GM18507 (cell line): ENCODE measurements at regions not wholly inside any gene's neighbourhood (a gene's known extent, or its start where the extent isn't known, plus 50 kb on each side); places are given as distances from the start of the nearest gene placed in this dataset.
A peak's percentile ranks its signal among the peaks of the same experiment; 100 is the strongest.

Experiments
- DNase-seq: peaks from one replicate; pipeline ENCODE4 v3.0.0; 2011; ENCODE audit warnings: low read depth; ENCODE audit not compliant: insufficient read length; ENCODE audit errors: extremely low spot score
- FAIRE-seq: peaks from 2 replicates; lab custom pipeline; 2011; peaks lifted over from hg19 to GRCh38; lab: Jason Lieb, UNC

GRCh38 chr15:62547584-62547983 lies 382.5 kb upstream of the C2CD4B start:
- FAIRE-seq (no peak), DNase-seq (no peak)

DNA sequence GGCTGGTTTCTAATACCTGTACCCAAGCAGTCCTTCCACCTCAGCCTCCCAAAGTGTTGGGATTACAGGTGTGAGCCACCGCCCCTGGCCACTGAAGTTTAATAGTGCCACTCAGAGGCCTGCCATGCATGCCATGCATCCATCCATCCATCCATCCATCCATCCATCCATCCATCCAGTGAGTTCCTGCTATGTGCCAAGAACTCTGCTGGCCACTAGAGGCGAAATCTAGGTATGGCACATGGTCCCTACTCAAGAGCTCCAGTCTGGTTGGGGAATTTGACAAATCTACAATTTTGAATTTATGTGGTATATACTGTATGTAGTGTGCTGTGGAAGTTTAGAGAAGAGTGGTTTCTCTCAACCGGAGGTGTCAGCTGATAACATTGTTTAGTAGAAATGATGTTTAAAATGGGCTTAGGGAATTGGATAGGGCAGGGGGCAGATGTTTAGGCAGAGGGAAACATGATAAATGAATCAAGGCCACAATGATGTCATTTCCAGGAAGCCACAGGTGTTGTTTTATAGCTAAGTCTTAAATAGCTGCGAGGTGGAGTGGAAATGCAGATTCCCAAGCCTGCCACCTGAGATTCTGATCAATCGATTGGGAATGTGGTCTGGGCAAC lies 384.4 kb upstream of the C2CD4B start:
- FAIRE-seq (no peak), DNase-seq (no peak)

- FAIRE-seq (no peak), DNase-seq (no peak)
These were observed 385.0 kb upstream of the C2CD4B start for GRCh38 chr15:62550106-62550505.

DNA sequence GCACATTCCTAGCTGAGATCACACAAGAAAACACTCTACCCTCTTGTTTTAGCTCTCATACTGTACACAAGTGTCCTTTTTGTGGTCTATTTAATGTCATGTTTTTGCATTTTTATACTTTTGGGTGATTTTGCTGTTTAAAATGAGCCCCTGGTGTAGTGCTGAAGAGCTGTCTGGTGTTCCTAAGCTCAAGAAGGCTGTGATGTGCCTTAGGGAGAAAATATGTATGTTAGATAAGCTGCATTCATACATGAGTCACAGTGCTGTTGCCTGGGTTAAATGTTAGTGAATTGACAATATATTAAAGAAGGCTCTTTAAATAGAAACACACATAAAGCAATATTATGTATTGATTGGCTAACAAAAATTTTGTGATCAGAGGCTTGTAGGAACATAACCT lies 387.4 kb upstream of the C2CD4B start:
- FAIRE-seq: no peak
- DNase-seq: no peak

GRCh38 chr15:62553911-62554563 lies 389.0 kb upstream of the C2CD4B start:
- DNase-seq: no peak
- peak; percentile 48 for FAIRE-seq

- FAIRE-seq (no peak), DNase-seq (no peak)
These were observed 393.7 kb upstream of the C2CD4B start for GRCh38 chr15:62558640-62559380.

DNA sequence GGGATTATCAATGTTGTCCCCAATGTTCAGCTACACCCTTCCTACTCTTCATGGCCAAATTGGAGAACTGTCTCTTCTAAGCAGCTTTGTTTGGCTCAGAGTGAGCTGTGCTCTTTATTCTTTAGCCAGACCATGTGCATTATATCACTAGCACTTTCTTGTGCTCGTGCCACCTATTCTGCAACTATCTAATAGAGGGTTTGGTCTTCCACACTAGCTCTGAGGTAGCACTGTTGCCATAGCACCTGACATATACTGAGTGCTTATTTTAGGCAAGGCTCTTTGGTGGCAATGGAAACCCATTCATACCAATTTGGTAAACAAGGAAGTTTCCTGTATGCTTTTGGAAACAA lies 394.3 kb upstream of the C2CD4B start:
- no peak for FAIRE-seq
- no peak for DNase-seq

DNA sequence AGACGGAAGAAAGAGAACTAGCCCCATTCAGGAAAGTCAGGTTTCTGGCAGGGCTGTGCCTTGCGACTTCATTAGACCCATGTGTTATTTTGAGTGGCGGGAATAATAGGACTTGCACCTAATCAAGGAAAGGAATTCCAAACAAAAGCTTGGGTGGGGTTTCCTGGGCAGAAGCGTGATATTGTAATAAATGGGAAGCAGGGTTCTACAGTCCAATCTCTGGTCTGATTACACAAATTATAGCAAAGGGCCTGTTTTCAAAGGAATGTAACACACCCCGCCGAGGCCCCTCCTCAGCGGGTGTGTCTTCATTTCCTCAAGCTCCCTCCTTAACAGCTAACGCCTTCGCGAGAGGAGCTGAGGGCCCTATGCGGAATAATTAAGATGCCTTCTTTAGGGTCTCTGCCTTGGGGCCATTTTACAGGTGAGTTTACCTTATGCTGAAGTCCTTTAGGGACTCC lies 396.0 kb upstream of the C2CD4B start:
- FAIRE-seq: no peak
- DNase-seq: no peak

- FAIRE-seq: no peak
- DNase-seq: no peak
These were observed 396.5 kb upstream of the C2CD4B start for GRCh38 chr15:62561571-62561970.

DNA sequence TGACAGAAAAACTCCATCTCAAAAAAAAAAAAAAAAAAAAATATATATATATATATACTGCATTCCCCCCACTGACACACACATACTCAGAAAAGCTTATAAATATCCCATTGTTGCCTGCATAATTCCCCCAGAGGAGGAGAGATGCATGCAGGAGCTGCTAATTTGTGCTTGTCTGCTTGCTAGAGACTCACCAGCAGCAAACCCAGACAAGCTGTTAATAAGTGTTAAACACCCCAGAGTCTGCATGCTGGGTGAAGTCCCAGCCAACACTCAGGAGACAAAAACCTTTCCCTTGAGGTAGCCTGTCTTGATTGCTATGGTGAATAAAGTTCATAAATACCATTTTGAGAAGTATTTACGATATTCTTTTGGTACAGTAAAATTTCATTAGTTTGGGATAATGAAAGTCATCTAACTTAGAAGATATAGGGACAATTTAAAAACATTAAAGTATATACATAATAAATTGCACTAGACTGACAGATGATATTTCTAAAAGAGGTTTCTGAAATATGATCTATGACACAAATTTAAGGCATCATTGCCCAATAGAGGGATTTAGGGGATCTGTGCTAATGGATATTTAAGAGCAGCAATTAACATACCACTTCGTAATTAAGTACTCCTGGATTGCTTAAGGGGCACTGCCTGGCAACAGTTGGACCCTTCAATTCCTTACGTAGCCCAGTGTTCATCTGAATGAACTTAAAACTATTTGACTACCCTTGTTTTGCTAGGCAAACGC lies 400.0 kb upstream of the C2CD4B start:
- no peak for FAIRE-seq

GRCh38 chr15:62565634-62566026 lies 400.5 kb upstream of the C2CD4B start:
- no peak for DNase-seq

More for the DNA sequence above, 400.0 kb upstream of the C2CD4B start:
- no peak for DNase-seq

GRCh38 chr15:62566248-62566647 lies 401.2 kb upstream of the C2CD4B start:
- DNase-seq (no peak), FAIRE-seq (no peak)

More at GRCh38 chr15:62565634-62566026, 400.5 kb upstream of the C2CD4B start:
- FAIRE-seq: no peak

- DNase-seq: no peak
- no peak for FAIRE-seq
These were observed 402.4 kb upstream of the C2CD4B start for GRCh38 chr15:62567501-62567900.

DNA sequence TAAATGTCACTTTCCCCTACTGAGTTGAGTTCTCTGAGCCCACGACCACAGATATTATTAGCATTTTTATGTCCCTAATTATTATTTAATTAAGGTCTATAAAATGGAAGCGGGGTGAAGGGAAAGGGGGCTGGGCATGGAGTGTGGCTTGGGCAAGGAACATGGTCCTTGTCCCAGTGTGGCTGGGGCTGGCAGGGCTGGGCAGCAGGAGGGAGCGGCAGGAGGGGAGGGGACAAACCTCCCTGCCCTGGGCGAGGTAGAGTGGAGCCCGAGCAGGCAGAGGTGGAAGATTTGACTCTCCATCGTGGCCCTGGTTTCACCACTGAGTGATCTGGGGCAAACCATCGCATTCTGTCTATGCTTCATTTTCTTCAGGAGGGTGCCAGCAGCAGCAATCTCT lies 402.9 kb upstream of the C2CD4B start:
- no peak for DNase-seq
- FAIRE-seq: no peak

- DNase-seq (no peak), FAIRE-seq (no peak)
These were observed 403.6 kb upstream of the C2CD4B start for GRCh38 chr15:62568702-62569101.

DNA sequence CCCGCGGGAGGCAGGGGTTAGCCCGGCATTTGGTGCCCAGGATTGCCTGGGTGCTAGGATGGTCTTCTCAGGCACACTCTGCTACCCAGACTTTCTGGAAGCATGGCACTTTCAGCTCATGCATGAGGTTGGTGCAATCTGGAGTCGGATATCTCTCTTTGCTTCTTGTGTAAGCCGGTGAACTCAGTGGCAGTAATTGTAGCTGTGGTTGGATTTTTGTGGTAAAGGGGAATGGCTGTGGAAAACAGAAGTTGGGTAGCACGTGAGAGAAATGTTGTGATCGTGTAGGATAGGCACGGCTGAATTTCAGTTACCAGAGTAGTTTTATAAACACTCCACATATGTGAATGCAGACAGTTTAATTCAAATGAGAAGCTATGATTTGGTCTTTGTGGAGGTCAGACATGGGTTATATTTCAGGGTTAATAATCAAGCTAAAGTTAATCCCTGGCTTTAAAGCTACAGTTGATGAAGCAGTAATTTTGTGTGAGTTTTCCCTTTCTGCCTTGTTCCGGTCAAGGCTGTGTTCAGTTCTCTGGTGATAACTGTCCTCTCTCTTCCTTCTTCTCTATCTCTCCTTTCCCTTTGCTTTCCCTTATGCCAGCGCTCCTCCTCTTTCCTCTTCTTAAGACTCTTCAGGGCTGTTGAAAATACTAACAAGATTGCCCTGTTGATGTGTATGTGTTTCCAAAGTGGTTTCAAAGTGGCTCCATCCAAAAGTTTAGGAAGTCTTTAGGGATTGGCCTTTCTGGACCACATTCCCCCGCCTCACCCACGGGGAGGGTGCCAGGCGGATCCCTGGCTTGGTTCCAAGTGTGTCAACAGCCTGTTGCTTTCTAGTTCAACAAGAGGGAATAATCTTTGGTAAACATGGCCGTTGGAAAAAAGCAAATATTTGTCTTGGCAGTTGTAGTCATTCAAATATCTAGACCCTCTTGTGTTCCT lies 404.6 kb upstream of the C2CD4B start:
- FAIRE-seq (no peak), DNase-seq (no peak)

- no peak for FAIRE-seq
- no peak for DNase-seq
These were observed 405.3 kb upstream of the C2CD4B start for GRCh38 chr15:62570405-62570783.

- FAIRE-seq: no peak
- no peak for DNase-seq
These were observed 406.0 kb upstream of the C2CD4B start for GRCh38 chr15:62571072-62571471.

GRCh38 chr15:62572797-62573196 lies 407.7 kb upstream of the C2CD4B start:
- FAIRE-seq (no peak), DNase-seq (no peak)
